Osteoblast (primary cell): ENCODE measurements at regions not wholly inside any gene's neighbourhood (a gene's known extent, or its start where the extent isn't known, plus 50 kb on each side); places are given as distances from the start of the nearest gene placed in this dataset.

Experiments
- DNase-seq: peaks from one replicate; pipeline ENCODE4 v3.0.0; 2011; ENCODE audit warnings: low spot score, mixed read lengths; ENCODE audit not compliant: insufficient read length; ENCODE audit errors: missing footprints
- H2AFZ ChIP-seq: 2 replicates; pipeline ENCODE4 v1.6.0; 2011; ENCODE audit warnings: mild to moderate bottlenecking, low read length
- H3K27ac ChIP-seq: 2 replicates; pipeline ENCODE4 v1.5.1; 2011; ENCODE audit warnings: mild to moderate bottlenecking, low read depth, low read length, moderate library complexity
- H3K27me3 ChIP-seq: 2 replicates; pipeline ENCODE4 v1.6.0; 2012; ENCODE audit warnings: mild to moderate bottlenecking, control low read depth, inconsistent platforms, low read length, moderate library complexity; ENCODE audit not compliant: insufficient read depth
- H3K36me3 ChIP-seq: 2 replicates; pipeline ENCODE4 v1.5.1; 2011; ENCODE audit warnings: mild to moderate bottlenecking, low read length, control low read depth, moderate library complexity; ENCODE audit not compliant: insufficient read depth
- H3K4me1 ChIP-seq: 2 replicates; pipeline ENCODE4 v1.5.1; 2011; ENCODE audit warnings: mild to moderate bottlenecking, low read length, control low read depth, moderate library complexity; ENCODE audit not compliant: insufficient read depth
- H3K4me2 ChIP-seq: 2 replicates; pipeline ENCODE4 v1.6.0; 2011; ENCODE audit warnings: mild to moderate bottlenecking, low read length; ENCODE audit not compliant: insufficient read depth
- H3K4me3 ChIP-seq: fragments of 200-600 bp; sonication (generic); 3 replicates; pipeline ENCODE4 v1.5.1; 2012; ENCODE audit warnings: mild to moderate bottlenecking, low read length, inconsistent platforms; ENCODE audit not compliant: insufficient read depth
- H3K79me2 ChIP-seq: 2 replicates; pipeline ENCODE4 v1.6.0; 2012; ENCODE audit warnings: mild to moderate bottlenecking, low read length, control low read depth, inconsistent platforms; ENCODE audit not compliant: insufficient read depth
- H3K9me3 ChIP-seq: 2 replicates; pipeline ENCODE4 v1.5.1; 2011; ENCODE audit warnings: low read depth, low read length, control low read depth
- H4K20me1 ChIP-seq: 2 replicates; pipeline ENCODE4 v1.6.0; 2012; ENCODE audit warnings: mild to moderate bottlenecking, low read length, control low read depth; ENCODE audit not compliant: insufficient read depth
- TF ChIP-seq, protein P1 (sequence below): IDR thresholded peaks from 2 replicates; pipeline ENCODE4 v1.5.1; 2011; ENCODE audit warnings: mild to moderate bottlenecking, low read depth, low read length, moderate library complexity; ENCODE audit errors: extremely low read depth

DNA sequence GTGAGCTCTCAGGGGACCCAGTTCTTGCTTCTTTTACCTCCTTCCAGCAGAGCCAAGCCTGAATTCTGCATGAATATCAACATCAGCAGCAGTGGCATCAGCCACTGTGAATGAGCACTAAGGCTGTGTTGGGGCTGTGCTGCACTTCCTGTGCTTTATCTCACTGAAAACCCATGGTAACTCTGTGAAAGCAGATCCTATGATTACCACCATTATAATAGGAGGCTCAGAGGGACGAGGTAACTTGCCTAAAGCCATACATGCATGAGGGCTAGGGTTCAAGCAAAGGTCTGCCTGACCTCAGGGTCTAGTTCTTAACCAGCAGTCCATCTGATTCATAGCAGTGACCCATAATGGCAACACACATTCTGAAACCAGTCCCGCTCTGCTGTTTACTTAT is 60.5 kb upstream of the RAPGEF1 start:
- Histone ChIP-seq H4K20me1 (no peaks in the 10 kb centered on the region), H3K27me3 (peaks cover 11% of the 10 kb centered on the region)

DNA sequence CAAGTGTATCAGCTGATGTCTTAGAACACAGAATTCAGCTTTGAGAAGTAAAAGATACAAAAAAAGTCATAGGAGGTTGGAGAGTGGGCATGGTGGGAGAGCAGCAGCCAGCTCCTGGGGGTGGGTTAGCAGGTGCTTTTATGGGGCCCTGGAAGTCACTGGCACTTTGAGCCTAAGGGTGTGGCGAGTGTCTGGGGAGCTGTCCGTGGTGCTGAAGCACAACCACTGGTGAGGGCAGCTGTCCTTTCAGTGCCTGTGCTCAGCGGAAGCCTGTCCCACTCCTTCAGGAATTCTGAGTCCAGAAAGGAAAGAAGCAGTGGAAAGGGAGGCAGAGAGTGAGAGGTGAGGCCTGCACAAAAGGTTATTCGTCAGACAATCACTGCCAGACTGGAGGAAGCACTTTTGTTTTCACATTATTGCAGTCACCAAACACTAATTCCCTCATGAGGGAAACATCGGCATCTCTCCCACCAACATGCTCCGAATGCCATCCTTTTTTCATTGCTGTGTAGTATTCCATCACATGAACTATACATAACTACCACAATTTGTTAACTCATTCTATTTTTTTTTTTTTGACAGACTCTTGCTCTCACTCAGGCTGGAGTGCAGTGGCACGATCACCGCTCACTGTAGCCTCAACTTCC is 59.4 kb upstream of the RAPGEF1 start:
- no peaks in the 10 kb centered on the region for H3K4me1 ChIP-seq
- peaks cover 22% of the 10 kb centered on the region for H3K27me3 ChIP-seq
- TF ChIP-seq, protein P1, sequence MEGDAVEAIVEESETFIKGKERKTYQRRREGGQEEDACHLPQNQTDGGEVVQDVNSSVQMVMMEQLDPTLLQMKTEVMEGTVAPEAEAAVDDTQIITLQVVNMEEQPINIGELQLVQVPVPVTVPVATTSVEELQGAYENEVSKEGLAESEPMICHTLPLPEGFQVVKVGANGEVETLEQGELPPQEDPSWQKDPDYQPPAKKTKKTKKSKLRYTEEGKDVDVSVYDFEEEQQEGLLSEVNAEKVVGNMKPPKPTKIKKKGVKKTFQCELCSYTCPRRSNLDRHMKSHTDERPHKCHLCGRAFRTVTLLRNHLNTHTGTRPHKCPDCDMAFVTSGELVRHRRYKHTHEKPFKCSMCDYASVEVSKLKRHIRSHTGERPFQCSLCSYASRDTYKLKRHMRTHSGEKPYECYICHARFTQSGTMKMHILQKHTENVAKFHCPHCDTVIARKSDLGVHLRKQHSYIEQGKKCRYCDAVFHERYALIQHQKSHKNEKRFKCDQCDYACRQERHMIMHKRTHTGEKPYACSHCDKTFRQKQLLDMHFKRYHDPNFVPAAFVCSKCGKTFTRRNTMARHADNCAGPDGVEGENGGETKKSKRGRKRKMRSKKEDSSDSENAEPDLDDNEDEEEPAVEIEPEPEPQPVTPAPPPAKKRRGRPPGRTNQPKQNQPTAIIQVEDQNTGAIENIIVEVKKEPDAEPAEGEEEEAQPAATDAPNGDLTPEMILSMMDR, result no peak
- H3K36me3 ChIP-seq, result no peaks in the 10 kb centered on the region
- H2AFZ ChIP-seq, result no peak overlapping the region
- no peaks in the 10 kb centered on the region for H3K79me2 ChIP-seq
- no peak overlapping the region for H3K27ac ChIP-seq
- H3K4me2 ChIP-seq, result no peak overlapping the region
- H3K4me3 ChIP-seq, result no peak overlapping the region
- no peaks in the 10 kb centered on the region for H3K9me3 ChIP-seq
- H4K20me1 ChIP-seq, result no peaks in the 10 kb centered on the region
- no peak for DNase-seq

More for the DNA sequence above, 60.5 kb upstream of the RAPGEF1 start:
- no peaks in the 10 kb centered on the region for H3K79me2 ChIP-seq
- H3K4me2 ChIP-seq, result no peak overlapping the region
- no peaks in the 10 kb centered on the region for H3K9me3 ChIP-seq
- no peak overlapping the region for H3K4me3 ChIP-seq
- no peak overlapping the region for H2AFZ ChIP-seq
- no peak for DNase-seq
- no peak overlapping the region for H3K27ac ChIP-seq
- H3K36me3 ChIP-seq, result no peaks in the 10 kb centered on the region
- TF ChIP-seq, protein P1, result no peak
- no peaks in the 10 kb centered on the region for H3K4me1 ChIP-seq

DNA sequence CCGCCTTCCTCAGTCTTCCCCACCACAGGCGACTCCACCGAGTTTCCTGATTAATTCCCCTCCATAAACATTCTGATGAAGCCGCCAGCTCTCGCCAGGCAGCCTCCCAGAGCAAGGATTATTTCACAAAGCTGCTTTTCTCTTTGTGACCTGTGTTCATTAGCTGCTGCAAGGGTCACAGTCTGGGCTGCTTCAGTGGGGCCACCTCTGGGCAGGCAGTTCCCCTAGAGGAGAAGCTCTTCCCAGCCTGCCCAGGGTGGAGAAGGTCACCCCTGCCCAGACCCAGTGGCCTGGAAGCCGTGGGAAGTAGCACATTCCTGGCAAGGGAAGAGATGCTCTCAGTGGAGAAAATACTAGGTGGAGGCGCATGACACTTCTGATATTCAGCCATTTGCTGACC is 58.4 kb upstream of the RAPGEF1 start:
- Histone ChIP-seq H3K79me2 (no peaks in the 10 kb centered on the region), H3K4me1 (no peaks in the 10 kb centered on the region), H3K36me3 (no peaks in the 10 kb centered on the region), H3K4me3 (no peak overlapping the region), H2AFZ (no peak overlapping the region), H3K9me3 (no peaks in the 10 kb centered on the region), H3K27me3 (peaks cover 26% of the 10 kb centered on the region), H4K20me1 (no peaks in the 10 kb centered on the region), H3K4me2 (no peak overlapping the region), H3K27ac (no peak overlapping the region)
- TF ChIP-seq, protein P1, result no peak
- DNase-seq, result no peak

DNA sequence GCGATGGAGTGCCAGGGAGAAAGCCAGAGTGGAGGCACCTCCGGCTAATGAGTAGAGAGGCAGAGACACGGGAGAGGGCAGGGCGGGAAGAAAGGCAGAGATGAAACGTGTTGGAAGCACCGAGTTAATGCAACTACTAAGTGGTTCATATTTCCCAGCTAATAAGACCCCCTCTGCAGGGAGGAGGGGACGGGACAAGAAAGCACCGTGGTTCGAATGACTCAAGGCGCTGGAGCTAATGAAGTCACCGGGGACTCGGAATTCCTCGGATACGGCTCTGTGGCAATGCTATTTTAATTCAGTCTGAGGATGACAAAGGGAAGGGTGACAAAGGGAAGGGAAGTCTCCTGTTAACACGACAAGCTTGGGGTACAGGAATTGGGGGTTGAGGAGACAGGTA is 54.5 kb upstream of the RAPGEF1 start:
- H3K9me3 ChIP-seq, result no peaks in the 10 kb centered on the region
- H2AFZ ChIP-seq, result no peak overlapping the region
- H3K4me2 ChIP-seq, result no peak overlapping the region
- no peak for DNase-seq
- no peaks in the 10 kb centered on the region for H3K4me1 ChIP-seq
- TF ChIP-seq, protein P1, result no peak
- peaks cover 25% of the 10 kb centered on the region for H3K27me3 ChIP-seq
- no peaks in the 10 kb centered on the region for H3K36me3 ChIP-seq
- no peak overlapping the region for H3K27ac ChIP-seq
- H3K79me2 ChIP-seq, result no peaks in the 10 kb centered on the region
- H4K20me1 ChIP-seq, result no peaks in the 10 kb centered on the region
- H3K4me3 ChIP-seq, result no peak overlapping the region
